ENCODE measurements at regions not wholly inside any gene's neighbourhood (a gene's known extent, or its start where the extent isn't known, plus 50 kb on each side); places are given as distances from the start of the nearest gene placed in this dataset.

- Histone ChIP-seq H3K9ac (ENCODE audit: insufficient read depth in 1 of 2, low read depth in 2 of 2, low read length in 2 of 2) (no peak overlapping the region), H3K27ac (ENCODE audit: extremely low read depth, low read depth, low read length) (no peak overlapping the region), H3K9me3 (replicated peaks; ENCODE audit: control insufficient read depth, insufficient read depth, low read depth, low read length) (no peaks in the 10 kb centered on the region; the same call in 1 of the 2 replicates), H3K79me2 (ENCODE audit: control insufficient read depth, insufficient read depth, low read length) (no peaks in the 10 kb centered on the region), H3K4me1 (replicated peaks in 1 of 2; ENCODE audit: control insufficient read depth in 2 of 2, insufficient read depth in 2 of 2, low read length in 2 of 2) (peaks cover 0 to 6% of the 10 kb centered on the region in 2 experiments; a peak in 4 of 5 replicates), H3K4me2 (ENCODE audit: insufficient read depth, low read length) (no peak overlapping the region), H2AFZ (ENCODE audit: low read depth, low read length) (no peak overlapping the region), H3K36me3 (ENCODE audit: control insufficient read depth, insufficient read depth, low read length) (no peaks in the 10 kb centered on the region), H3K27me3 (ENCODE audit: control insufficient read depth in 2 of 2, insufficient read depth in 2 of 2, low read length in 2 of 2) (peaks cover 3 to 16% of the 10 kb centered on the region in 2 experiments; a peak in 3 of 5 replicates), H4K20me1 (replicated peaks; ENCODE audit: control insufficient read depth, insufficient read depth, low read length) (no peaks in the 10 kb centered on the region), H3K9me1 (ENCODE audit: control insufficient read depth, insufficient read depth, low read length) (no peaks in the 10 kb centered on the region), H3K4me3 (no peak overlapping the region)
- in situ Hi-C loops (cut with MboI) = no loop called here
- BruUV-seq (replicated peaks) = no TSS peak
- ATAC-seq = no peak
- TF ChIP-seq ZBTB11 (CRISPR knock-in tag; IDR thresholded peaks at IDR 0.05) = no peak
- TF ChIP-seq ZBTB33 (CRISPR knock-in tag; IDR thresholded peaks at IDR 0.05) = peak; percentile 96
- POLR2A ChIA-PET = interaction anchor here (1.2 kb wide), 1 partner anchor 14 kb away, joined by 3 read pairs; no protein-coding TSS in a partner anchor
- no peak for DNase-seq (ENCODE audit: extremely low read depth in 1 of 4, low spot score in 3 of 4)
- intact Hi-C loops (cut with micrococcal nuclease) = loop anchor here (10.0 kb wide), 1 partner anchor 318 kb away; no protein-coding TSS in a partner anchor
- CTCF ChIA-PET (ENCODE audit: low intra/inter-chr PET ratio) = interaction anchor here (0.5 kb wide), 1 partner anchor 16 kb away, joined by 3 read pairs; no protein-coding TSS in a partner anchor
- 64% methylated on average over 13 of the region's 34 CpGs for WGBS (ENCODE audit: insufficient coverage, low coverage, missing lambda C conversion rate)
- FAIRE-seq = no peak
Observed at GRCh38 chr2:20106746-20107145, 55.3 kb upstream of the LAPTM4A start.

All from K562 (cell line).